ENCODE measurements at regions not wholly inside any gene's neighbourhood (a gene's known extent, or its start where the extent isn't known, plus 50 kb on each side); places are given as distances from the start of the nearest gene placed in this dataset.

- H3K27ac ChIP-seq = no peak overlapping the region
- no peak for DNase-seq
- no peak overlapping the region for H3K4me3 ChIP-seq
- no peak for ATAC-seq
- H3K36me3 ChIP-seq = no peaks in the 10 kb centered on the region
- TF ChIP-seq CTCF (IDR thresholded peaks at IDR 0.05) = no peak
- H3K4me1 ChIP-seq = no peaks in the 10 kb centered on the region
- H3K9me3 ChIP-seq = peaks cover 0 to 3% of the 10 kb centered on the region in 2 donors
- intact Hi-C loops (cut with DNase I) = no loop called here
- H3K27me3 ChIP-seq = no peaks in the 10 kb centered on the region
Observed at GRCh38 chr10:4169448-4169847, 384.4 kb upstream of the KLF6 start.

- no peak for DNase-seq
- Histone ChIP-seq H3K4me1 (no peaks in the 10 kb centered on the region), H3K27me3 (no peaks in the 10 kb centered on the region), H3K27ac (no peak overlapping the region), H3K4me3 (no peak overlapping the region), H3K36me3 (no peaks in the 10 kb centered on the region), H3K9me3 (no peaks in the 10 kb centered on the region)
- TF ChIP-seq CTCF (IDR thresholded peaks at IDR 0.05) = no peak
- intact Hi-C loops (cut with DNase I) = no loop called here
- no peak for ATAC-seq
Observed at GRCh38 chr10:4167216-4167615, 382.2 kb upstream of the KLF6 start.

GRCh38 chr10:4162571-4163286, 377.7 kb upstream of the KLF6 start:
- H3K4me3 ChIP-seq = no peak overlapping the region
- intact Hi-C loops (cut with DNase I) = no loop called here
- no peak for ATAC-seq

GRCh38 chr10:4159173-4159572, 374.2 kb upstream of the KLF6 start:
- no peak for DNase-seq
- no peak for TF ChIP-seq CTCF (IDR thresholded peaks at IDR 0.05)
- Histone ChIP-seq H3K4me1 (no peaks in the 10 kb centered on the region), H3K9me3 (no peaks in the 10 kb centered on the region), H3K27me3 (no peaks in the 10 kb centered on the region), H3K27ac (no peak overlapping the region), H3K4me3 (no peak overlapping the region), H3K36me3 (no peaks in the 10 kb centered on the region)
- no peak for ATAC-seq
- intact Hi-C loops (cut with DNase I) = no loop called here

More at GRCh38 chr10:4162571-4163286, 377.7 kb upstream of the KLF6 start:
- Histone ChIP-seq H3K4me1 (no peaks in the 10 kb centered on the region), H3K36me3 (no peaks in the 10 kb centered on the region), H3K9me3 (no peaks in the 10 kb centered on the region), H3K27me3 (no peaks in the 10 kb centered on the region), H3K27ac (no peak overlapping the region)
- TF ChIP-seq CTCF (IDR thresholded peaks at IDR 0.05) = no peak
- DNase-seq = no peak

GRCh38 chr10:4154191-4154715, 369.2 kb upstream of the KLF6 start:
- ATAC-seq = no peak
- no peak for DNase-seq
- Histone ChIP-seq H3K27me3 (no peaks in the 10 kb centered on the region), H3K36me3 (no peaks in the 10 kb centered on the region), H3K4me1 (no peaks in the 10 kb centered on the region), H3K4me3 (no peak overlapping the region), H3K27ac (no peak overlapping the region), H3K9me3 (no peaks in the 10 kb centered on the region)
- TF ChIP-seq CTCF (IDR thresholded peaks at IDR 0.05) = no peak
- intact Hi-C loops (cut with DNase I) = no loop called here

Measured in left lung (tissue), 4 donors.